NK-92 (cell line): ENCODE measurements at regions not wholly inside any gene's neighbourhood (a gene's known extent, or its start where the extent isn't known, plus 50 kb on each side); places are given as distances from the start of the nearest gene placed in this dataset.

Source experiments
- DNase-seq: peaks from one replicate; lab custom pipeline; 2025; ENCODE audit not compliant: unreplicated experiment; lab: John Stamatoyannopoulos, UW

- no peak for DNase-seq
Measured at GRCh38 chr5:124252191-124252638, 494.2 kb downstream of the ZNF608 start.

DNA sequence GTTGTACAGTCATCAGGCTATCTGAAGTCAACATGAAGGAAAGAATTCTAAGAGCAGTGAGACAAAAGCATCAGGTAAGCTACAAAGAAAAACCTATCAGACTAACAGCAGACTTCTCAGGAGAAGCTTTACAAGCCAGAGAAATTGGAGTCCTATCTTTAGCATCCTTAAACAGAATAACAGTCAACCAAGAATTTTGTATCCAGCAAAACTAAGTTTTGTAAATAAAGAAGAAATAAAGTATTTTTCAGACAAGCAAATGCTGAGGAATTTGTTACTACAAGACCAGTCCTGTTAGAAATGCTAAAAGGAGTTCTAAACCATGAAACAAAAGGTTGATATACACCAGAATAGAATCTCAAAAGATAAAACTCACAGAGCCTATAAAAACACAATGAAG lies 501.2 kb downstream of the ZNF608 start:
- no peak for DNase-seq

DNA sequence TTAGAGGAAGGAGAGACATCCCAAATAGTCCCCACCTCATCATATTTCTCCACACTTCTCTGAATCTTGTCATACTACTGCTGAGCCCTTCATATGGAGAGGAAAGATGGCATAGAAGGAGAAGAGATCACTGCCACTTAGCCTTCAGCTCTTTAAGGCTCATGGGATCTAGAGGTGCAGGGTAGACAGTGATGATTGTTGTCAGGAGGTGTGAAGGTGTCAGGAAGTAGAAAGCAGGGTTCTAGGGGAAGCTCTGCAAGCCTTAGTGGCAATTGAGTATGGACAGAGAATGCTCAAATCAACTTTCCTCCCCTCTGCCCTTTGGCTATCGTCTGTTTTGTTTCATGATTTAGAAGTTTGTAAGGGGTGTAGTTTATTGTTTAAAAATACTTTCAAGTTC lies 505.7 kb downstream of the ZNF608 start:
- DNase-seq = no peak

GRCh38 chr5:124239572-124239971 lies 506.9 kb downstream of the ZNF608 start:
- DNase-seq = no peak

DNA sequence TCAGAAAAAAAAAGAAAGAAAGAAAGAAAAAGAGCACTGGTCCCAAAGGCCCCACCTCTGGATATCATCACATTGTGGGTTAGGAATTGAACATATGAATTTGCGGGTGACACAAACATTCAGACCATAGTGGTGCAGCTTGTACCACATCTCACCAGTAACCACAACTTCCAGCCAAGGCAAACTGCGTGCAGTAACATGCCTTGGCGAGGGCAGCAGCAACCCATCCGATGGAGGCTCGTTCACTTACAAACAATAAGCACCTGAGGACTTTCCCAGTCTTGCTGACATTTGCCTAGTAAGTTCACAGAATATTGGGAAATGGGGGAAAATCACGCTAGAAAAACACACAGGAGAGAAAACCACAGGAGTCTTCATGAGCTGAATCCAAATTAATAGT lies 508.1 kb downstream of the ZNF608 start:
- DNase-seq = no peak

DNA sequence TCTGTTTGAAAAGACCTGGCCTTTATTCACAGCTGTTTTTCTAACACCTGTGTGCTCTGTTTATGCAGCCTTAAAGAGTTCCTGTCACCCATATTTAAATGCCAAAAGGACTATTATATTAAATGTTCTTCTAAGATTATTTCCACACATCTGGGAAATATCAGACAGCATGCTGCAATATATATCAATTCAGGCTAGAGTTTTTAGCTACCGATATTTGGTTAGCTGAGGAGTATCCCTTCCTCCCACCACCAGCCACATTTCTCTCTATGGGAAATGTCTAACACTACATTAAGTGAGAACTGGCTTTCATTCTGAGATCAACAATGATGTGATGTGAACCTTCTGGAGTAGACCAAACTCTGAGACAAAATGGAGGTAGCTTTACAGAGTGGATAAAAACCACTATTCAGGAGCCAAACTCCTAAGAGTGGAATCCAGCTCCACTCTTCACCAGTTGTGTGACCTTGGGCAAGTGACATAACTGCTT lies 509.2 kb downstream of the ZNF608 start:
- DNase-seq = no peak

DNA sequence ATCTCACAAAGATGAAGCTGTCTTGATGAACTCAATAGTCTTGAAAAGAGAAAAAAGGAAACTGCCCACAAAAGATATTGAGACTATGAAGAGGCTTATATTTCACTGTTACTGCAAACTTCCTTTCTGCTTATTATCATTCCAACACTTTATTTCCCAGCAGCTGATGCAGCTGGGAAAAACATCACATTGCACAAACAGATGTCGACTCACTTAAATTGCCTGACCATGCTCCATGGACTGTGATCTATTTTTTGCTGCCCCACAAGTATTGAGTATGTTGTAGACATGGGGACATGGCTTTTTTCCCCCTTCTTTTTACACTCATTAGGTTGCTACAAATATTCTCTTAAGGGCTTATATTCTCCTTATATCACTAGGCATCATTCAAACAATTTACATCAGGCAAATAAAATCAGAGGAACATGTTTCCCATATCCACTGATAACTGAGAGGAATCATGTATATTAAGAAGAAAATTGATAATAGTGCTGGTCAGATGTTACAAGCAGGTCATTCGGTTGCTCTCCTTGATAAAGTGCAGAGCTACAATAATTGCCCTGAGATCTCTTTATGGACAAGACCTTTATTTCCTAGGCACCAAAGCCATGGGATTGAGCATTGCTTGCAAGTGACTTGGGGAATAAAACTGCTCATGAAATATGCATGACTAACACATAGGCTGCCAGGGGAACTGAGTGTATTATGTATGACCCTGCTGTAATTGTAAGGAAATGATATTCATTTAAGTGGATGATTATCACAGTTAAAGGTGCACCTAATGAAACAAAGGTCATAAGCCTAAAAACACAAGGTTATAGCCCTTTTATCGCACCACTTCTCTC lies 509.9 kb downstream of the ZNF608 start:
- no peak for DNase-seq

GRCh38 chr5:124235576-124235975 lies 510.9 kb downstream of the ZNF608 start:
- DNase-seq = no peak

- no peak for DNase-seq
Measured at GRCh38 chr5:124234770-124235562, 511.5 kb downstream of the ZNF608 start.

GRCh38 chr5:124234022-124234769 lies 512.2 kb downstream of the ZNF608 start:
- DNase-seq = no peak

- DNase-seq = no peak
Measured at GRCh38 chr5:124232515-124232914, 513.9 kb downstream of the ZNF608 start.

- no peak for DNase-seq
Measured at GRCh38 chr5:124231802-124232201, 514.6 kb downstream of the ZNF608 start.

- DNase-seq = no peak
Measured at GRCh38 chr5:124231230-124231629, 515.2 kb downstream of the ZNF608 start.

GRCh38 chr5:124230456-124230855 lies 516.0 kb downstream of the ZNF608 start:
- no peak for DNase-seq

DNA sequence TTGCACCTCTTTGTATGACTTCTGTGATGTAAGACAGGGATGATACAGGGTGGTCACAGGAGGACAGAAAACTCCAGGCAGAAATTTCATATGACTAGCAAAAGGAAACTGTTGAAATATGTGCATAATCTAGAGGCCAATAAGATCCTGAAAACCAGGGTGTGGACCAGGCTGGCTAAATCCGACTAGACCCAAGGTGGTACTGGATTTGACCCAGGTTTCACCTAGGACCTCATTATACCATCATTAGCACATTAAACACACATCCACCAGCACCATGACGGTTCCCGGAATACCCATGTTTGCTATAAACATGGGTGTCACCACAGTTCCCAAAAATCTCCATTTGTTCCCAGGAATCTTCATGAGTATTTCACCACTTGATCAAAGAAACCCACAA lies 517.1 kb downstream of the ZNF608 start:
- no peak for DNase-seq

DNA sequence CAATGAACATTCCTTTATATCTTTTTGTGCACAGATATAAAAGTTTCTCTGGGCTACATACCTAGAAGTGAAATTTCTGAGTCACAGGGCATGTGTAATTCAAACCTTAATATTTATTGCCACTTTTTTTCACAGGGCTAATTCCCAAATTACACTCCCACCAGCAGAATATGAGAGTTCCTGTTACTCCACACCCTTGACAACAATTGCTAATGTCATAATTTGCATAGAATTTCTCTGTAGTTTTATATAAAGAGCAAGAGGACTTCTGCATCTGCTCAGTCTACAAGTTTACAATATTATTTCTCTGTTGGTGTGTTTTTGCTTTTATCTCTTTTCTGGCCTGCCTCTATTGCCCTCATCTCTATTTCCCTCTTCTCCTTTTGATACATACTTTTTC lies 518.5 kb downstream of the ZNF608 start:
- no peak for DNase-seq

- DNase-seq = no peak
Measured at GRCh38 chr5:124220418-124220817, 526.0 kb downstream of the ZNF608 start.

DNA sequence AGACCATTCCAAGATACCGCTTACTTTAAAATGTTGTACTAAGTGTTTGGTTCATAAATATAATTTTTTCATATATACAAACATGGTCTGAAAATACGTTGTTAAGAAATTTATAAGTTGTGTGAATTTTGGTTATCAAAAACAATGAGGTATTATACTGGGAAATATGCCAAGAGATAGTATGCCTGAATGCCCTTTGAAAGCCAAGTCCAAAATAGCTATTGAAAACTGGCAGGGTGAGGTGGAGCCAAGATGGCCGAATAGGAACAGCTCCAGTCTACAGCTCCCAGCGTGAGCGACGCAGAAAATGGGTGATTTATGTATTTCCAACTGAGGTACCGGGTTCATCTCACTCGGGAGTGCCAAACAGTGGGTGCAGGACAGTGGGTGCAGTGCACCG lies 533.5 kb downstream of the ZNF608 start:
- no peak for DNase-seq

- no peak for DNase-seq
Measured at GRCh38 chr5:124210111-124210910, 536.1 kb downstream of the ZNF608 start.

DNA sequence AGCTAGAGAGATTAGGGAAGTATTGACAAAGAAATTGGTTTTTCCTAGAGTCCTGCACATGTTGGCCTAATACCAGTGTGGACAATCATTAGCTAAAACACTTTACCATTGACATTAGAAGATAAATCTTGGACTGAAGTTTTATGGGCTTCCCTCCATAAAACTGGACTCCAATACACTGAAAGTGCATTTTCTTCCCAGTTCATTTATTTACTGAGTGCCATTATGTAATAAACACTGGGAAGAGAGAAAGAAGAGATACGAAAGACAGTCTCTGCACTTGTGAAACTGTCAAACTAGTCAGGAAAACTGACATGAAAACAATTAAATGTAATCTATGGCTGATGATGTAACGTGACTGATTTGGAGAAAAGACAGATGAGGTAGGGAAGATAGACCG lies 539.3 kb downstream of the ZNF608 start:
- no peak for DNase-seq

GRCh38 chr5:124206540-124206939 lies 539.9 kb downstream of the ZNF608 start:
- no peak for DNase-seq
